Fibroblast of lung (primary cell): ENCODE measurements at regions not wholly inside any gene's neighbourhood (a gene's known extent, or its start where the extent isn't known, plus 50 kb on each side); places are given as distances from the start of the nearest gene placed in this dataset.

Experiments
- DNase-seq, 2 donors: peaks; one replicate each; pipeline versions ENCODE4 v3.0.0 to v3.0.0-alpha.2; 2010; ENCODE audit warnings: low read depth in 2 of 2
- H2AFZ ChIP-seq: 2 replicates; pipeline ENCODE4 v1.5.1; 2012; ENCODE audit warnings: low read length, control low read depth, inconsistent platforms
- H3K27ac ChIP-seq: 2 replicates; pipeline ENCODE4 v1.5.1; 2011; ENCODE audit warnings: low read length, control low read depth; ENCODE audit not compliant: insufficient read depth
- H3K27me3 ChIP-seq: 2 replicates; pipeline ENCODE4 v1.5.1; 2011; ENCODE audit warnings: mild to moderate bottlenecking, low read length; ENCODE audit not compliant: control insufficient read depth, insufficient read depth
- H3K36me3 ChIP-seq: 2 replicates; pipeline ENCODE4 v1.5.1; 2011; ENCODE audit warnings: low read length; ENCODE audit not compliant: control insufficient read depth, insufficient read depth
- H3K4me1 ChIP-seq: 2 replicates; pipeline ENCODE4 v1.5.1; 2011; ENCODE audit warnings: low read length; ENCODE audit not compliant: control insufficient read depth, insufficient read depth; ENCODE audit errors: extremely low read depth
- H3K4me2 ChIP-seq: 2 replicates; pipeline ENCODE4 v1.5.1; 2011; ENCODE audit warnings: low read length, control low read depth; ENCODE audit not compliant: insufficient read depth; ENCODE audit errors: extremely low read depth
- H3K4me3 ChIP-seq, 4 experiments: fragments of 200-600 bp in 1 of 4; sonication (generic) in 1 of 4; replicated peaks in 1 of 4; 2 replicates each; pipeline ENCODE4 v1.5.1; 2011 to 2016; ENCODE audit warnings: low read length in 4 of 4, low read depth in 3 of 4, mild to moderate bottlenecking in 3 of 4, control low read depth in 2 of 4, inconsistent platforms in 1 of 4, mixed read lengths in 1 of 4; ENCODE audit not compliant: insufficient read depth in 1 of 4; ENCODE audit errors: control extremely low read depth in 1 of 4
- H3K79me2 ChIP-seq: 2 replicates; pipeline ENCODE4 v1.5.1; 2012; ENCODE audit warnings: mild to moderate bottlenecking, low read length, inconsistent platforms; ENCODE audit not compliant: control insufficient read depth, insufficient read depth
- H3K9ac ChIP-seq: 2 replicates; pipeline ENCODE4 v1.5.1; 2011; ENCODE audit warnings: mild to moderate bottlenecking, low read length, control low read depth; ENCODE audit not compliant: insufficient read depth
- H3K9me3 ChIP-seq: 2 replicates; pipeline ENCODE4 v1.5.1; 2012; ENCODE audit warnings: low read depth, low read length; ENCODE audit not compliant: control insufficient read depth, insufficient read depth
- H4K20me1 ChIP-seq: 2 replicates; pipeline ENCODE4 v1.5.1; 2011; ENCODE audit warnings: low read length; ENCODE audit not compliant: control insufficient read depth, insufficient read depth; ENCODE audit errors: extremely low read depth
- EZH2 ChIP-seq: IDR thresholded peaks from 2 replicates; pipeline ENCODE4 v1.5.1; 2012; ENCODE audit warnings: low read length, control low read depth, mild to moderate bottlenecking; ENCODE audit errors: missing control alignments
- TF ChIP-seq, protein P1 (sequence below), 2 donors: IDR thresholded peaks in 1 of 2; conservative IDR thresholded peaks in 1 of 2; 1 replicate in 1 of 2; 2 replicates in 1 of 2; pipeline ENCODE4 v1.5.1; 2011 to 2012; ENCODE audit warnings: low read length in 2 of 2, control low read depth in 1 of 2, inconsistent platforms in 1 of 2, low read depth in 1 of 2, mild to moderate bottlenecking in 1 of 2

DNA sequence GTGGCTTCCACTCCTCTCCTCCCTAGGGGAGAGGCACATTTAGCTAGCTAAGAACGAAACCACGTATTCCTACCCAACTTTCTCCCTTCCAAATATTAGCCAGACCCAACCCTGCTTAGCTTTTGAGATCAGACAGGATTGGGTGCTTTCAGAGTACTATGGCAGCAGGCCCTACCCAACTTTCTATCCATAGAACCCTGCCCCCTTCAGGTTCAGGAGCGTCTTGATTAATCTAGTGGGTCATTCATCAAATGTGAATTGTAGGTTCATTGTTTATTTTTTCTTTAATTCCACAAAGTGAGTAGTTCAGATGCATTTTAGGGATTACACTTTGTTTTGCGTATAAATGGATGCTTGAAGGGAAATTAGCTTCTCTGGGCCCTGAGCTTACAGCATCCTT, 188.3 kb downstream of the MIB1 start:
- Histone ChIP-seq H3K4me1 (no peaks in the 10 kb centered on the region), H3K9ac (no peak overlapping the region), H3K36me3 (no peaks in the 10 kb centered on the region), H3K27ac (no peak overlapping the region), H3K79me2 (no peaks in the 10 kb centered on the region), H3K9me3 (no peaks in the 10 kb centered on the region), H3K4me3 (no peak overlapping the region), H3K27me3 (no peaks in the 10 kb centered on the region), H3K4me2 (no peak overlapping the region), H2AFZ (no peak overlapping the region), H4K20me1 (no peaks in the 10 kb centered on the region)
- no peak for TF ChIP-seq EZH2
- TF ChIP-seq, protein P1, sequence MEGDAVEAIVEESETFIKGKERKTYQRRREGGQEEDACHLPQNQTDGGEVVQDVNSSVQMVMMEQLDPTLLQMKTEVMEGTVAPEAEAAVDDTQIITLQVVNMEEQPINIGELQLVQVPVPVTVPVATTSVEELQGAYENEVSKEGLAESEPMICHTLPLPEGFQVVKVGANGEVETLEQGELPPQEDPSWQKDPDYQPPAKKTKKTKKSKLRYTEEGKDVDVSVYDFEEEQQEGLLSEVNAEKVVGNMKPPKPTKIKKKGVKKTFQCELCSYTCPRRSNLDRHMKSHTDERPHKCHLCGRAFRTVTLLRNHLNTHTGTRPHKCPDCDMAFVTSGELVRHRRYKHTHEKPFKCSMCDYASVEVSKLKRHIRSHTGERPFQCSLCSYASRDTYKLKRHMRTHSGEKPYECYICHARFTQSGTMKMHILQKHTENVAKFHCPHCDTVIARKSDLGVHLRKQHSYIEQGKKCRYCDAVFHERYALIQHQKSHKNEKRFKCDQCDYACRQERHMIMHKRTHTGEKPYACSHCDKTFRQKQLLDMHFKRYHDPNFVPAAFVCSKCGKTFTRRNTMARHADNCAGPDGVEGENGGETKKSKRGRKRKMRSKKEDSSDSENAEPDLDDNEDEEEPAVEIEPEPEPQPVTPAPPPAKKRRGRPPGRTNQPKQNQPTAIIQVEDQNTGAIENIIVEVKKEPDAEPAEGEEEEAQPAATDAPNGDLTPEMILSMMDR (conservative IDR thresholded peaks at IDR 0.05 in 1 of 2, IDR thresholded peaks at IDR 0.05 in 1 of 2; ENCODE audit: low read depth in 1 of 2, low read length in 2 of 2): no peak
- no peak for DNase-seq

GRCh38 chr18:21930177-21930576, 189.6 kb downstream of the MIB1 start:
- no peak overlapping the region for H3K9ac ChIP-seq
- no peak overlapping the region for H2AFZ ChIP-seq
- H3K4me3 ChIP-seq: no peak overlapping the region
- no peak overlapping the region for H3K27ac ChIP-seq
- TF ChIP-seq EZH2: no peak
- TF ChIP-seq, protein P1 (conservative IDR thresholded peaks at IDR 0.05 in 1 of 2, IDR thresholded peaks at IDR 0.05 in 1 of 2; ENCODE audit: low read depth in 1 of 2, low read length in 2 of 2): no peak
- no peak overlapping the region for H3K4me2 ChIP-seq
- no peaks in the 10 kb centered on the region for H4K20me1 ChIP-seq
- no peaks in the 10 kb centered on the region for H3K9me3 ChIP-seq
- no peaks in the 10 kb centered on the region for H3K27me3 ChIP-seq
- H3K36me3 ChIP-seq: no peaks in the 10 kb centered on the region
- DNase-seq: no peak
- no peaks in the 10 kb centered on the region for H3K79me2 ChIP-seq
- no peaks in the 10 kb centered on the region for H3K4me1 ChIP-seq

GRCh38 chr18:21933931-21934765, 193.6 kb downstream of the MIB1 start:
- no peaks in the 10 kb centered on the region for H4K20me1 ChIP-seq
- H3K36me3 ChIP-seq: no peaks in the 10 kb centered on the region
- no peak overlapping the region for H3K4me3 ChIP-seq
- DNase-seq: no peak
- H3K79me2 ChIP-seq: no peaks in the 10 kb centered on the region
- no peaks in the 10 kb centered on the region for H3K9me3 ChIP-seq
- no peak overlapping the region for H3K9ac ChIP-seq
- TF ChIP-seq, protein P1 (conservative IDR thresholded peaks at IDR 0.05 in 1 of 2, IDR thresholded peaks at IDR 0.05 in 1 of 2; ENCODE audit: low read depth in 1 of 2, low read length in 2 of 2): no peak
- no peak for TF ChIP-seq EZH2
- no peaks in the 10 kb centered on the region for H3K27me3 ChIP-seq
- H3K4me2 ChIP-seq: no peak overlapping the region
- H3K4me1 ChIP-seq: no peaks in the 10 kb centered on the region
- no peak overlapping the region for H2AFZ ChIP-seq
- no peak overlapping the region for H3K27ac ChIP-seq
